ENCODE measurements at regions not wholly inside any gene's neighbourhood (a gene's known extent, or its start where the extent isn't known, plus 50 kb on each side); places are given as distances from the start of the nearest gene placed in this dataset.

DNA sequence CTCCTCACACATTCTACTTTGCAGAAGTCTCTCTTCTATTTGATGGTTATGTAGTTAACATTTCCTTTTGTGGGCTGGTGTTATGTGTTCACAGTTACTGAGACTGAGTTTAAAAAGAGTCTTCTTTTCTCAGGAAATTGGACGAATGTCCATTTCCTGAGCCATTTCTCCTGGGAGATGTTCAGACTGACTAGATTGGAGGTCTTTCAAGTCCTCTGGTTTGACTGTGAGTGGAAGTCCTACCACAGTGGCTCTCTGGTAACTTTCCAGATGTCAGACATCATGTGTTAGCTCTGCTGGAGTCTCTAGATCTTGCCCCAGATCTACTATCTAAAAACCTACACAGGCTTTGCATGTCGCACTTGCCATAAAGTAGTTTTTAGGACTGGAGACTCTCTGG lies 116.0 kb downstream of the GALR1 start:
- H3K27ac ChIP-seq = no peak overlapping the region
- intact Hi-C loops (cut with DNase I; ENCODE audit: low total_unique reads) = no loop called here
- H3K9me3 ChIP-seq = peaks cover 5 to 26% of the 10 kb centered on the region in 2 donors
- no peaks in the 10 kb centered on the region for H3K27me3 ChIP-seq
- no peak for TF ChIP-seq POLR2A (IDR thresholded peaks at IDR 0.05)
- TF ChIP-seq CTCF (IDR thresholded peaks at IDR 0.05) = no peak
- TF ChIP-seq POLR2AphosphoS5 (IDR thresholded peaks at IDR 0.05) = no peak
- no peak overlapping the region for H3K4me3 ChIP-seq
- no peaks in the 10 kb centered on the region for H3K36me3 ChIP-seq
- no peaks in the 10 kb centered on the region for H3K4me1 ChIP-seq
- DNase-seq (ENCODE audit: low spot score in 2 of 2) = no peak

GRCh38 chr18:77366067-77366719 lies 116.5 kb downstream of the GALR1 start:
- Histone ChIP-seq H3K4me1 (no peaks in the 10 kb centered on the region), H3K27me3 (no peaks in the 10 kb centered on the region), H3K36me3 (no peaks in the 10 kb centered on the region), H3K9me3 (peaks cover 5 to 26% of the 10 kb centered on the region in 2 donors), H3K4me3 (no peak overlapping the region), H3K27ac (no peak overlapping the region)
- intact Hi-C loops (cut with DNase I; ENCODE audit: low total_unique reads) = no loop called here
- TF ChIP-seq CTCF (IDR thresholded peaks at IDR 0.05) = no peak
- TF ChIP-seq POLR2AphosphoS5 (IDR thresholded peaks at IDR 0.05) = no peak
- no peak for TF ChIP-seq POLR2A (IDR thresholded peaks at IDR 0.05)
- DNase-seq (ENCODE audit: low spot score in 2 of 2) = no peak

GRCh38 chr18:77366720-77367641 lies 117.3 kb downstream of the GALR1 start:
- no peaks in the 10 kb centered on the region for H3K36me3 ChIP-seq
- peak overlapping the region in 1 of 2 donors; percentile 58 for H3K27ac ChIP-seq
- H3K9me3 ChIP-seq = peaks cover 5 to 26% of the 10 kb centered on the region in 2 donors
- no peak for DNase-seq (ENCODE audit: low spot score in 2 of 2)
- intact Hi-C loops (cut with DNase I; ENCODE audit: low total_unique reads) = no loop called here
- no peaks in the 10 kb centered on the region for H3K4me1 ChIP-seq
- H3K4me3 ChIP-seq = peak overlapping the region in 2 of 3 donors; percentile 12 to 46
- H3K27me3 ChIP-seq = no peaks in the 10 kb centered on the region
- TF ChIP-seq CTCF (IDR thresholded peaks at IDR 0.05) = no peak
- no peak for TF ChIP-seq POLR2A (IDR thresholded peaks at IDR 0.05)
- TF ChIP-seq POLR2AphosphoS5 (IDR thresholded peaks at IDR 0.05) = no peak

- intact Hi-C loops (cut with DNase I; ENCODE audit: low total_unique reads) = no loop called here
- DNase-seq (ENCODE audit: low spot score in 2 of 2) = no peak
- Histone ChIP-seq H3K4me1 (no peaks in the 10 kb centered on the region), H3K4me3 (no peak overlapping the region), H3K36me3 (no peaks in the 10 kb centered on the region), H3K9me3 (peaks cover 5 to 17% of the 10 kb centered on the region in 2 donors), H3K27me3 (no peaks in the 10 kb centered on the region), H3K27ac (no peak overlapping the region)
- no peak for TF ChIP-seq POLR2AphosphoS5 (IDR thresholded peaks at IDR 0.05)
- TF ChIP-seq POLR2A (IDR thresholded peaks at IDR 0.05) = no peak
- no peak for TF ChIP-seq CTCF (IDR thresholded peaks at IDR 0.05)
Measured at GRCh38 chr18:77369644-77370043, 120.0 kb downstream of the GALR1 start.
